SU-DHL-6 (cell line): ENCODE measurements at regions not wholly inside any gene's neighbourhood (a gene's known extent, or its start where the extent isn't known, plus 50 kb on each side); places are given as distances from the start of the nearest gene placed in this dataset.

Experiments used
- EZH2phosphoT487 ChIP-seq: fragments of 200-600 bp; sonication (generic), shearing (Covaris generic); conservative IDR thresholded peaks from 2 replicates; pipeline ENCODE4 v1.6.1; 2018; ENCODE audit warnings: mild to moderate bottlenecking, antibody characterized with exemption, low read length, moderate library complexity, mixed read lengths
- TF ChIP-seq, protein P1 (sequence below): fragments of 200-600 bp; sonication (generic); IDR thresholded peaks from one replicate; pipeline ENCODE4 v1.5.1; 2017; ENCODE audit warnings: antibody characterized with exemption, mild to moderate bottlenecking, low read length, moderate library complexity; ENCODE audit not compliant: insufficient read depth, poor library complexity, severe bottlenecking

DNA sequence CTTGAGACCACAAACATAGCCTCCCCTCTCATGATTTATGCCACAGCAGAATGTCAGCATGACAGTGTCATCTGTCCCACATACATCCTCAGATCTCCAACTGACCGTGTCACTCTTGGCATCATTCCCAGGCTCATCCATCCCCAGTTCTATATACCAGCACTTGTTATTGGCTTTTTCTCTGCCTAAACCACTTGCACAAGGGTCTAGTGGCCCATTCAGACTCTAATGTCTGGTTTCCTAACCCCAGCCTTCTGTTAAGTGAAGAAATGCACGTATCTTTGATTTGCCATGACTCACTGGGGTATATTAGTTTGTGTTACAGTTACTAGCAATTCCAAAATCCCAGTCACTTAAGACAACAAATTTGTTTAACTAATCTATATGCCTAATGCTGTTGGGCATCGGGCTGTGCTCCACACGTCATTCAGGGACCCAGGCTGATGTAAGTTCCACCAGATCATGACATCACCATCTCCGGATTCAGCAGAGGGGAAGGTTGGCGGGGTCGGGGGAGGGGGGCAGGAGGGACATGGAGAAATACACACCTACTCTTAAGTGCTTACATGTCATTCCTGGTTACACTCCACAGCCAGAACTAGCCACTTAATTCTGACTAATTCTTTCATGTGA lies 517.4 kb downstream of the BUD13 start:
- TF ChIP-seq, protein P1, sequence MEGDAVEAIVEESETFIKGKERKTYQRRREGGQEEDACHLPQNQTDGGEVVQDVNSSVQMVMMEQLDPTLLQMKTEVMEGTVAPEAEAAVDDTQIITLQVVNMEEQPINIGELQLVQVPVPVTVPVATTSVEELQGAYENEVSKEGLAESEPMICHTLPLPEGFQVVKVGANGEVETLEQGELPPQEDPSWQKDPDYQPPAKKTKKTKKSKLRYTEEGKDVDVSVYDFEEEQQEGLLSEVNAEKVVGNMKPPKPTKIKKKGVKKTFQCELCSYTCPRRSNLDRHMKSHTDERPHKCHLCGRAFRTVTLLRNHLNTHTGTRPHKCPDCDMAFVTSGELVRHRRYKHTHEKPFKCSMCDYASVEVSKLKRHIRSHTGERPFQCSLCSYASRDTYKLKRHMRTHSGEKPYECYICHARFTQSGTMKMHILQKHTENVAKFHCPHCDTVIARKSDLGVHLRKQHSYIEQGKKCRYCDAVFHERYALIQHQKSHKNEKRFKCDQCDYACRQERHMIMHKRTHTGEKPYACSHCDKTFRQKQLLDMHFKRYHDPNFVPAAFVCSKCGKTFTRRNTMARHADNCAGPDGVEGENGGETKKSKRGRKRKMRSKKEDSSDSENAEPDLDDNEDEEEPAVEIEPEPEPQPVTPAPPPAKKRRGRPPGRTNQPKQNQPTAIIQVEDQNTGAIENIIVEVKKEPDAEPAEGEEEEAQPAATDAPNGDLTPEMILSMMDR, result no peak
- TF ChIP-seq EZH2phosphoT487, result no peak
